HG02798 (cell line): ENCODE measurements at regions not wholly inside any gene's neighbourhood (a gene's known extent, or its start where the extent isn't known, plus 50 kb on each side); places are given as distances from the start of the nearest gene placed in this dataset.

Experiments used
- ATAC-seq: cut with Tn5 transposase; IDR thresholded peaks from one replicate; pipeline ENCODE4 v1.9.1; 2021; ENCODE audit warnings: mild to moderate bottlenecking; ENCODE audit not compliant: unreplicated experiment, poor library complexity

DNA sequence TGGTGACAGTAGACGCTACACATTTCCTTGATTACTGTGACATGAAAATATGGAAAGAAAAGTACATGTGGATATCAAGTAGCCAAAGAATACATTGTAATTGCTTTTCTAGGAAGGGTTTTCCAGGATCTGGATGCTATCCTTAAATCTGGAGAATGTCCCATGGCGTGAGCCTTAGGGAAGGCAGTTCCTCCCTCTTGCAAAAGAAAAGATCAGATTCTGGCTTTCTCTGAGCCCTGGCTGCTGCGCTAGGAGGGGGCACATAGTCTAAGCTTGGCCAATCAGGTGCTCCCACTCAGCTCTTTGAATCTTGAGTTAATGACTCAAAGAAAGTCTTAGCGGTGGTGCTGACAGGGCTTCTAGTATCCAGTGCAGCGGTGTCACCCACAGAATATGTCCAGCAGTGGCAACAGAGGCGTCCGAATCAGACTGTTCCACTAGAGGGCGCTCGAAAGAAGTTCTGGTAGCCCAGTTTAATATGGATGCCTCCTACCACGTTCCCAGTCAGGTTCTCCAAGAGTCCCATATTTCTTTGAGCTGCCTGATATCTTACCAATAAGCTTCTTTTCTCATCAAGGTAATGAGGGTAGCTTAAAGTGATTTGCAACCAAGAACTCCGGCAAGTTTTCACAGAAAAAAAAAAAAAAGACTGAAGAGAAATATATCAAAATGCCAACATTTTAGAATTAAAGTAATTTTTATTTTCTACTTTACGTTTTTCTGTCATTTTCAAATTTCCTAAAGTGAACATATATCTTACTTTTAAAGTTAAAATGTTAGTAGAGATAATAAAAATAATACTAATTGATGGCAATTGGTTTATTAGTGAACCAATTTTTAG is 213.4 kb upstream of the S100G start:
- ATAC-seq, result peak; percentile 77

DNA sequence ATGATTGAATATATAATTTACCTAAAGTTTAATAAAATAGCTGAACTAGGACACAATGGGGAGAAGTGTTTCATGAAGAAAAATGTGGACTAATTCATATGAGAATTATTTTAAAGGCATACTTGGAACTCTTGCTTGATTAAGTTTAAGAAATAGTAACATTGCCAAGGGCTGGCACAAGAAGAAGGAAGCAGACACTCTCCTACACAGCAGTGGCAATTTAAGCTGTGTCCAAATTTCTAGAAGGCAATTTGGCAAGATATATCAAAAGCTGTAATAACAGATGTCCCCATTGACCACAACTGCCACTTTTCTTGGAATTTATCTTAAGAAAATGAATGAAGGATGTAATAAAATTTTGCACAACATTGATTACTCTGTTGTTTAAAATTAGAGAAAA is 209.5 kb upstream of the S100G start:
- ATAC-seq, result no peak

DNA sequence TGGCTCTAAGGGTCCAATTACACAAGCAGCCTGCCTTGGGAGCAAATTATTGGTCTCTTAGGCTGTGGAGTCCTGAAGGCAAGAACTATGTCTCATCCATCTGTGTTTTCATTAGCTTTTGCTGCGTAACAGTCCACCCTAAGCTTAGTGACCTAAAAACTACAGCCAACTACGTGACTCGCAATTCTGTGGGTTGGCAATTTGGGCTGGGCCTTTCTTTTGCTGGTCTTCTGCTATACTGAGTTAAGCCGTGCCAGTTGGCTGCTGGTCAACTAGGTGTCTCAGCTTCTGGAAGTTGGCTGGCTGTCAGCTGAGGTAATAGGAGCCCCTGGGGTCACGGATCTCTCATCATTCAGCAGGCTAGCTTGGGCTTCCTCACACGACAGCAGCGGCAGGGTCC is 205.6 kb upstream of the S100G start:
- no peak for ATAC-seq

DNA sequence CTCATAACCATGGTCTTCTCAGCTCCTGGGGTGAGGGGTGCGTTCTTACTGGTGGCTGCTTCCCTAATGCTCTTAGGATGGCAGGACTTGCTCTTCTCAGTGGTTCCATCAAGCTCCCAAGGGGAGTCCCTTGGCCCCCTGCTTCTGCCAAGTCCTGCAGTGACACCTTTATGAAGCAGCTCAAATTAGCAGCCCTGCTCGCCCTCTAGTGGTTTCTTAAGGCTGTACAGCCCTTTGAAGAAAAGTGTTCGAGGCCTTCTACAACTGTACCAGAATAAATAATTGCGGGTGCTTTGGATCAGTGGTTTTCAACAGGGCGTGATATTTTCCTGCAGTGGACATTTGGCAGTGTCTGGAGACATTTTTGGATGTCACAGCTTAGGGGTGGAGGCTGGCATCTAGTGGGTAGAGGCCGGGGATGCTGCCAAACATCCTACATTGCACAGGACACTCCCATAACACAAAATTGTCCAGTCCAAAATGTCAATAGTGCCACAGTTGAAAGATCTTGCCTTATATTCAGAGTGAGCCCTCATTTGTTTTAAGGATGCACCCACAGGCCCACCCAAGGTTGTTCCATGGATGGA is 204.7 kb upstream of the S100G start:
- peak; percentile 73 for ATAC-seq

DNA sequence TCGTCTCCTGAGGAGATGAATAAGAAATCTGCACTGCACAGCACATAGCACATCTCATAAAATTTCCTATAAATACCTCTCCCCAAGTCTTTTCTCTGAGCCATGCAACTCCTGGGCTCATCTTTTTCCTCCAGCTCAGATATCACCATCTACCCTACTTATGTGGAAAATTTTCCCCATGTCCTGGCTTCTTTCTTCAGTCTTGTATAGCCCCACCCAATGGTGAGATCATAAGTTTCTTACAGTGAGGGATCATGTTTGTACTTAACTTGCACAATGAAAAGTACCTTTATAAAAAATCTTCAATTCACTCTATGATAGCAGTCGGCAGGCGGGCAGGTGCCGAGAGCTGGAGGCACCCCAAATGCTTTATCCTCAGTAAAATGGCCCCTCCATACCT is 198.6 kb upstream of the S100G start:
- ATAC-seq, result no peak

DNA sequence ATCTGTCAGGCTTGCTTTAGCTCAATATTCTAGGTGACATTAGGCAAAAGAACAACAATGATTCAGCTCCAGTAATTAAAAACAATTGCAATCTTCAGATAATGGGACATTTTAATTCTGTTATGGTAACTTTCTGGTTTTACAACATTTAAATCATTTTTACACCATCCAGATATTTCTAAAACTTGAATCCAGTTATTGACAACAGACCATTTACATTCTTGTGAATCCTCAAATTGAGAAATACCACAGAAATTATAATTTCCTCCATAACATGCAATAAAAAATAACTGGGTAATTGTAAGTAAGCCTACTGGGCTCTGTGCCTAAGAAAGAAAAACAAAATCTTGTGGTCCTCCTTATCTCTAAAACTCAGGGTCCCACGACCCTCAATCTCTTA is 195.0 kb upstream of the S100G start:
- ATAC-seq, result no peak

DNA sequence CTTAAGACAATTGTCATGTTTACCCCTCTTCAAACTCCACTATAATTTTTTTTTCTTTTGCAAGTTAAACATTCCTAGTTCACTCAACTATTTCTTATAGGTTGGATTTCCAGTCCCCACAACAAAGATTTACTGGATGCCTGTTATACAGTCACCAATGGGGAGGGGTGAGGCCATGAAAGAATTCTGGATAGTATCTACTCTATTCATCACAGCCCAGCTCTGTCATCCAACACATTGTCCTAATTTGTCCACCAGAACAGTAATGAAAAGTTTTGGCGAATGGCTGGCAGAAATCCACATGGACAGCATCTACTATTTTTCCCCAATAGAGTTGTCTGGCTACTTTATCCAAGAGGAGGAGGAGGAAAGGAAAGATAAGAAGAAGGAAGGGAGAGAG is 192.7 kb upstream of the S100G start:
- ATAC-seq, result no peak

DNA sequence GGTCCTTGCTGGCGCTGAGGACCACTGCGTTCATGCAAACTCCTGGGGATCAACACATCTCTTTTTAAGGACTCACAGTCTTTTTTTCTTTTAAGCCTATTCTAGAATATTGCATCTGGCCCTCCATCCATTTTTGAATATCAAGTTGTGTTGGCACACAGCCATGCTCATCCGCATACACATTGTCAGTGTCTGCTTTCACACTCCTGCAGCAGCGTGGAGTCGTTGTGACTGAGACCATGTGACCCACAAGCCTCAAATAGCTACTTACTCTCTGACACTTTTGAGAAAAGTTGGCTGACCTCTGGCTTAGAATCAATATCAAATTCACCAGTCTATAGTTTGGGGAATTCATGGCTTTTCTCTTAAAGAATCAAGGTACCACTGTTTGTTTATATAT is 191.8 kb upstream of the S100G start:
- ATAC-seq, result no peak

DNA sequence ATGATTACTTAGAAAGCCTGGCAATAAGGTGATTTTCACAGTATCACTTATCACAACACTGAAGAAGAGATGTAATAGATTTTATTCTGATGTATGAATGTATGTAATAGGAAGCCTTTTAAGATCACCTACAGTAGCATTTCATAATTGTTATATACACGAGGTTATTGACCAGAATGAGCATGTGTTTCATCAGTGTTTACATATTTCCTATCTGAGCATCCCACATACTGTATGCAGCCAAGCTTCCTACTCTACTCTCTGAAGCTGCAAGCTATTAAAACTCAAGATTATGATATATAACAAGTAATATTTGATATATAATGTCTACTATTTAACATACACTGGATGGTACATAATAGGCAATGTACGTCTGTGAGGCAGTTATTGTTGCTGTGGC is 190.9 kb upstream of the S100G start:
- ATAC-seq, result no peak

DNA sequence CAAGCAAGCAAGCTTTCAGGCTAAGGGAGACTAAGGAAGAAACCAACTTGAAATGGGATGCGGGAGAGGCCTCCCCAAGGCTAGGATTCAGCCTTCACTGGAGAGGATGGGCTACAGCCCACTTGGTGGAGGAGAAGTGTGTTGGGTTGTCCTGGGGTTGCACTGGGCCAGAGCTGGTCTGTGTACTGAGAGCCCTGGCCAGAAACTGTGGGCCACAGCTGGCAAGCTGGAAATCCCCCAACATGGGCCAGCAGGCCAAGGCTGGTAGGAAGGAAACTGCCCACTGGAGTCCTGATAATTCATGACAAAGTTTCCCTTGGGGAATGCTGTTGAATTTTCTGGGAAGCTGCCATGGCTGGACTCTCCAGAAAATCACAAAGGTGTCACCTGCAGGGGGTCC is 188.0 kb upstream of the S100G start:
- no peak for ATAC-seq

DNA sequence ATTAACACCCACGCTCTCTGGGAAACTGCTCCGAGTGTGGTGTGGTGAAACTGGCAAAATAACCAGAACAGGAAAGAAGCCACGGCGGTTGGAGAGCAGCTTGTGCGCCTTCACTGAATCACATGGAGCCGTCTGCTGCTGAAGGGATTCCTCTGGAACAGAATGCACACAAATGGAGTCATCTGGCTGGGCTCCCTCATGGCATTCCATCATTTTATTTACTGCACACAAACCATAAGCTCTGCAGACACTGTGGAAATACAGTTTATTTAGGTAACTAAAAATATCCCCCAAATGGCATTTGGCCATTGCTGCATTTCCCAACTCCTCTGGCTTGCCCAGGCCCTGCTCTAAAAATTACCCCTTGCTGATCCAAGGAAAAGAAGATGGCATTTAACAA is 187.0 kb upstream of the S100G start:
- ATAC-seq, result no peak

DNA sequence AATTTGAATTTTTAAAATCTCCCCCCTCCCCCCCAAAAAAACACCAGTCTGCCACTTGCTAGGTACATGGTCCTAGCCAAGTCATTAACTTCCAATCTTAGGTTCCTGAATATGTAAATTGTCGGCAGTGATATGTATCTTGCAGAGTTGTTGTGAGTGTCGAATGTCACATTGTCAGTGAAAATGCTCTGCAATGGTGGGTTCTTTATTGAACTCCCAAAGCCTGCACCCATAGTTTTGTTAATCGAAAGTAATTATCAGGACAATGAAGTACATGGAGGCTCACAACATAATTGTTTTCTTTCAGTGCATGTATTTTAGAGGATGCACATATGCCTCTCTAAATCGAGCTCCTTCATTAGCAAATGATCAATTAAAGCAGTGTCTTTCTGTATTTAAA is 185.6 kb upstream of the S100G start:
- ATAC-seq, result no peak

DNA sequence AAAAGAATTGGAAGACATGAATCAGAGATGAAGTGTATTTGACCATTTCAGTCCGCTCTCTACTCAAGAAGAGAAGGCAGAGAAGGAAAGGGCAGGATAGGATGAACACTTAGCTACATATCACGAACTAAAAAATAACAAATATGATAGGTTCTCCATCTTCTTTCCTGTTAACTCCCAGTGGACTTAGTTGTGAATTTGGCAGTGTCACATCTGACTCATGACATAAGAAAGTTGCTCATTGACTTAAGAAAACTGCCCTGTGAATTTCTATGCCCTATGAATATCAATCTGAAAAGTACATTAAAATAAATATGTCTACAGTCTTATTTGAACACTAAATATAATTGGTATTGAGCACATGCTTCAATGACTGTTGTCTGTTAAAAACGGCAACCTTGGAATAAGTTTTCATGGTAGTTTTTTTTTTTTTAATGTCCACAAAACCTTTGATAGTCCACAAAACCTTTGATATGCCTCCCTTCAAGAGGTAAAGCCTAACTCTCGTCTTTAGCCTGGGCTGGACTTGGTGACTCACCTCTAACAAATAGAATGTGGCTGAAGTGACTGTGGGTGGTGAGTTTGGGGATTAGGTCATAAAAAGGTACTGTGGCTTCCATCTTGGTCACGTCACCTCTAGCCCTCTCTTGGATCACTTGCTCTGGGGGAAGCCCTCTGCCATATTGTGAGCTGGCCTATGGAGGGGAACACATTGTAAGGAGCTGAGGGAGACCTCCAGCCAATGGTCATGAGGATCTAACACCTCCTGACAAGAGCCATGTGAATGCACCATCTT is 184.7 kb upstream of the S100G start:
- no peak for ATAC-seq

DNA sequence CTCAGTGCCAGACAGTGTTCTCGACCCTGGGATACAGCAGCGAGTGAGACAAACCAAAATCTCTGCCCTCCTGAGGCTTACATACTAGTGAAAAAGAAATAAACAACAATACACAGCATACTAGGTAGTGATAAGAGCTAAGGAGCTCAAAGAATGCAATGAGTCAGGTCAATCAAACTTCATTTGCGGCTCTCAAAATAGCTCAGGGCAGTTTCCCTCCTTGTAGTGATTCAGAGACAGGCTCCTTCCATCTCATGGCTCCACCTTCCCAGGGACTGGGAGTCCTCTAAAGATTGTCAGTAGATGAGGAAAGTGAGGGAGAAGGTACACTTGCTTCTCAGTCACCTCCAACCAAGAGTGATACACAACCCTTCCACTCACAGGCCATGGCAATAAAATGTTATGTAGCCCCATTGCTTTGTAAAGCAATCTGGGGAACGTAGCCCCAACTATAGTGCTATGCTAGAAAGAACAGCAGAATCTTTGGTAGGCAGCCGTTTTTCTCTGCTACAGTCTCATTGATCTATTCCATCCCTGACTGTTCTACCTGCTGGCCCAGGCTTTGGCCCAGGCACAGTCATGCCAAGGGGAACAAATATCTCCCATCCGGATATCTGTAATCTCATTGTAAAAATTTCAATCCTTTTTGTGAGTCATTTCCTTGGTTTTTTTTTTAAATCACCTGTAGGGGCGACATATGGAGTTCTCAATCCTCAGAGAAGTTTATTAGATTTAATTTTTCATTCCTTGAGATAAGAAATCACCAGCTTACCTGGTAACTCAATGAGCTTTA is 183.1 kb upstream of the S100G start:
- ATAC-seq, result no peak

DNA sequence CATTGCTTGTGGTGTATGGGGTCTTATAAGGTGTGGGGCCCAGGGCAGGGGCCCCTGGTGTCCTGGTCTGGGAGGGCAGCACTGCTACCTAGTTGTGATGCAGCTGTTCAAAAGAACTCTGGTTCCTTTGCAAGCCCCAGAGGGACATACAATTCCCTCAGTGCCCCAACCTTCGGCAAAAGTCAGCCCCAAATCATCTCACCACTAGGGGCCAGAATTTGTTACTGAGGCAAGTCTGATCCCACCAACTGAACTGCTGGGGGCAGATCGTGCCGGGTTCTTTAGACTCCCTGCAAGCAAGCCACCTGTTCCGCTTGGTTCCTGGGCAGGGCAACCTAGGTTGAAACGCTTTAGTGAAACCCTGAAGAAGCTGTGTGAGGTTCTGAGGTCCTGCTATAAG is 180.1 kb upstream of the S100G start:
- ATAC-seq, result no peak

DNA sequence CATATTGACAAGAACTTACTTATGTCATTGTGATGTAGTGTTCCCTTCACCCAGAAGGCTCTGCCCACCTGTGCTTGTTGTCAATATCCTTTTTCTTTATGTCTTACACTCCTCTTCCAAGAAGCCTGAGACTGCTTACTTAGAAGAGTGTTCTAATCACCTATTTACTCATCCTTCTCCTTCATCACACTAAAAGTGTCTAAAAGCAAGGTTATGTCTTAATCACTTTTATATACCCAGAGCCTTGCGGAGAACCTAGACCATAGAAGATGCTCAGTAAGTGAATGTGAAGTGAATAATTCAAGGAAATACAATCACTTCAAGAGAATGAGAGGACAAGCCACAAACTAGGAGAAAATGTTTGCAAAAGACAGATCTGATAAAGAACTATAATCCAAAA is 177.6 kb upstream of the S100G start:
- ATAC-seq, result no peak

DNA sequence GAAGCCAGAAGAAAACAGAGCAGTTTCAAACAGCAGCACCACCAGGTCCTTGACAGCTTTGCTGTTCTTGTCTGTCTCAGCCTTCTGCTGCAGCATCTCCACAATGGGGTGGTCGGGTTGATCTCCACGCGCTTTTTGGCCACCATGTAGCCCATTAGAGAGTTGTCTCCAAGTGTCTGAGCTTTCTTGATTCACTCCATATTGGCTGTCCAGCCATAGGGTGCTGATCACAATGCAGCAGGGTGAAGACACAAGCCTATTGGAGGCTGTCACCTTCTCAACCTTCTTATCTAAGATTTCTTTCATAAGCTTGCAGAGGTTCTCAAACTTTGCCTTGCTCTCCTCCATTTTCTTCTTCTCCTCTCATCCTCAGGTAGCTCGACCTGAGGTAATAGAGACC is 175.4 kb upstream of the S100G start:
- no peak for ATAC-seq

DNA sequence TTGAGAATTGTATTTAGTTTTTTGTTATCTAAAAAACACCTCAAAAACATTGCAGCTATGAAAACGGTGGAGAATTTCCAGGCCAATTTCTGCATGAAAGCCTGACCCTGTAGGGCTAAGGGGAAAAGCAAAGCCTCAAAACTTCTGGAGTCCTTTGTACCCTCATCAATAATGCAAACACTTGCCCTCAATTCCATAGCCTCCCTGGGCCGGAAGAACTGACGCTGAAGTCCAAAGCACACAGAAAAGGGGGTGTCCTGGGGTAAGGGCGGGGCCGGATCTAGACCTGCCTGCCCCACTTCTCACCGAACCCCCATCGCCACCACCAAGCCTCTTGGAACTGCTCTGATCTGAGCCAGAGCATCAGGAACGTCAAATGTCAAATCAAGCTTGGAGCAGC is 173.9 kb upstream of the S100G start:
- ATAC-seq, result no peak

DNA sequence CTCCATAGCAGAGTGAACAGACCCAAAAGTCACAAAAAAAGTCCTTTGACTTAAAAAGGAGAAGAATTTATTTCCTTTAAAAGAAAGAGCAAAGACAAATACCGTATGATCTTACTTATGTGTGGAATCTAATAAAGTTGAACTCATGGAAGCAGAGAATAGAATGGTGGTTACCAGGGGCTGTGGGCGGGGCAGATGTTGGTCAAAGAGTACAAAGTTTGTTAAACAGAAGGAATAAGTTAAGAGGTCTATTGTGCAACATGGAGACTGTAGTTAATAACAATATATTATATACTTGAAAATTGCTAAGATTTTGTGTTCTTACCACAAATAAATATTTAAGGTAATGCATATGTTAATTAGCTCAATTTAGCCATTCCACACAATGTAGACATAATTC is 173.3 kb upstream of the S100G start:
- ATAC-seq, result no peak

DNA sequence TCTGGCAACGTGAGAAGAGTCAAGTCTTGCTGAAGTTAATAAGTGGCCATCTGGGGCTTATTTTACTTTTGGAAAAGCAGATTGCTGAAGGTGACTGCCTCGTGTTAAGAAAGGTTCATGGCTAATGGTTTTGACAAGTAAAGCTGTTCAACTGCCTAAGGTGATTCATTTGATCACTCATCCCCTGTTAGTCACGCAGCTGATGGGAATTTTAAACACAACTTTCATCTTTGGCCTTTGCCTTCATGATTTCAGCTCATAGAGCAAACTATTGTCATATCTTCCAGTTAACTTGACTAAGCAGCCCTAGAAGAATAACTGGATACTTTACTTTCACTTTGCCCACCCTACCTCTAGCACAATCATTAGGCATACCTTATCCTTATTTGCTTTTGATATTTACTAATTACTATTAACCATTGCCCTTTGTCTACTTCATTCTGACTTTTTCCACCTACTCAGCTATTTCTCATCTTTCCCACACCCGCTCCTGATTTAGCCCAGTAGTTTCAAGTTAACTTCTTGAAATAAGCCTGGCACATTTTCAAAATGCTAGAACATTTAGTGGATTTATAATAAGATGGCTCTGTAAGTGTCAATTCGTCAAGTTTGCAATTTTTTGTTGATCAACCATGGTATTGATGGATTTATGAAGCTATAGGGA is 170.6 kb upstream of the S100G start:
- no peak for ATAC-seq
